ENCODE measurements at regions not wholly inside any gene's neighbourhood (a gene's known extent, or its start where the extent isn't known, plus 50 kb on each side); places are given as distances from the start of the nearest gene placed in this dataset.
"Not testable (repeated sequence)": the region's sequence is repeated elsewhere in the genome, so short reads cannot be mapped to it uniquely, and the experiment has no call there.

GRCh38 chr6:140708441-140708840, 1334.0 kb upstream of the CITED2 start:
- ChIA-PET POLR2A (no interaction called here), CTCF (no interaction called here)
- DNase-seq (no peak), ATAC-seq (no peak)
- no peaks in the 10 kb centered on the region for H3K9me3 Mint-ChIP-seq (ENCODE audit: low read depth)
- H3K27me3 Mint-ChIP-seq = peaks cover 4% of the 10 kb centered on the region
- H3K4me1 Mint-ChIP-seq = no peaks in the 10 kb centered on the region
- no peaks in the 10 kb centered on the region for H3K36me3 Mint-ChIP-seq (ENCODE audit: low read depth)
- no peak overlapping the region for H3K4me3 Mint-ChIP-seq
- no peak overlapping the region for H3K27ac Mint-ChIP-seq
- intact Hi-C loops (cut with DNase I, micrococcal nuclease) = no loop called here

- ATAC-seq; H3K4me1 Mint-ChIP-seq; intact Hi-C loops (cut with DNase I, micrococcal nuclease); H3K27ac Mint-ChIP-seq; DNase-seq; H3K9me3 Mint-ChIP-seq (ENCODE audit: low read depth); H3K4me3 Mint-ChIP-seq; H3K27me3 Mint-ChIP-seq; H3K36me3 Mint-ChIP-seq (ENCODE audit: low read depth); POLR2A ChIA-PET; CTCF ChIA-PET: not testable (repeated sequence)
Measured at GRCh38 chr6:140704008-140704407, 1329.6 kb upstream of the CITED2 start.

- intact Hi-C loops (cut with DNase I, micrococcal nuclease) = no loop called here
- no peak overlapping the region for H3K4me3 Mint-ChIP-seq
- no peak overlapping the region for H3K27ac Mint-ChIP-seq
- ATAC-seq (no peak), DNase-seq (no peak)
- H3K36me3 Mint-ChIP-seq (ENCODE audit: low read depth) = no peaks in the 10 kb centered on the region
- POLR2A ChIA-PET = no interaction called here
- no peaks in the 10 kb centered on the region for H3K4me1 Mint-ChIP-seq
- CTCF ChIA-PET = no interaction called here
- H3K9me3 Mint-ChIP-seq (ENCODE audit: low read depth) = no peaks in the 10 kb centered on the region
- no peaks in the 10 kb centered on the region for H3K27me3 Mint-ChIP-seq
Measured at GRCh38 chr6:140697585-140697984, 1323.1 kb upstream of the CITED2 start.

GRCh38 chr6:140684776-140685550, 1310.5 kb upstream of the CITED2 start:
- Mint-ChIP-seq H3K36me3 (ENCODE audit: low read depth) (no peaks in the 10 kb centered on the region), H3K9me3 (ENCODE audit: low read depth) (no peaks in the 10 kb centered on the region), H3K27ac (no peak overlapping the region), H3K4me3 (no peak overlapping the region), H3K27me3 (no peaks in the 10 kb centered on the region), H3K4me1 (no peaks in the 10 kb centered on the region)
- ATAC-seq (no peak), DNase-seq (no peak)
- ChIA-PET POLR2A (no interaction called here), CTCF (no interaction called here)
- intact Hi-C loops (cut with DNase I, micrococcal nuclease) = no loop called here

- H3K27me3 Mint-ChIP-seq = peaks cover 3% of the 10 kb centered on the region
- H3K9me3 Mint-ChIP-seq (ENCODE audit: low read depth) = no peaks in the 10 kb centered on the region
- intact Hi-C loops (cut with DNase I, micrococcal nuclease) = no loop called here
- CTCF ChIA-PET = no interaction called here
- H3K36me3 Mint-ChIP-seq (ENCODE audit: low read depth) = no peaks in the 10 kb centered on the region
- DNase-seq = no peak
- H3K4me3 Mint-ChIP-seq = no peak overlapping the region
- ATAC-seq = no peak
- no peak overlapping the region for H3K27ac Mint-ChIP-seq
- no peaks in the 10 kb centered on the region for H3K4me1 Mint-ChIP-seq
- POLR2A ChIA-PET = no interaction called here
Measured at GRCh38 chr6:140677781-140678528, 1303.5 kb upstream of the CITED2 start.

- Mint-ChIP-seq H3K9me3 (ENCODE audit: low read depth) (no peaks in the 10 kb centered on the region), H3K36me3 (ENCODE audit: low read depth) (no peaks in the 10 kb centered on the region)
- ATAC-seq = no peak
Measured at GRCh38 chr6:140671926-140672325, 1297.5 kb upstream of the CITED2 start.

GRCh38 chr6:140670021-140670420, 1295.6 kb upstream of the CITED2 start:
- Mint-ChIP-seq H3K27me3 (peaks cover 6% of the 10 kb centered on the region), H3K4me1 (no peaks in the 10 kb centered on the region), H3K27ac (no peak overlapping the region), H3K9me3 (ENCODE audit: low read depth) (no peaks in the 10 kb centered on the region), H3K4me3 (no peak overlapping the region), H3K36me3 (ENCODE audit: low read depth) (no peaks in the 10 kb centered on the region)
- intact Hi-C loops (cut with DNase I, micrococcal nuclease) = no loop called here
- POLR2A ChIA-PET = no interaction called here
- CTCF ChIA-PET = interaction anchor here (0.6 to 1.0 kb wide), 2 partner anchors 52 to 1296 kb away, joined by 3 read pairs; no protein-coding TSS in a partner anchor
- DNase-seq (no peak), ATAC-seq (no peak)

More at GRCh38 chr6:140671926-140672325, 1297.5 kb upstream of the CITED2 start:
- H3K4me1 Mint-ChIP-seq = no peaks in the 10 kb centered on the region
- peaks cover 6% of the 10 kb centered on the region for H3K27me3 Mint-ChIP-seq
- intact Hi-C loops (cut with DNase I, micrococcal nuclease) = no loop called here
- ChIA-PET CTCF (interaction anchor here (0.5 kb wide), 1 partner anchor 179 kb away, joined by 3 read pairs; no protein-coding TSS in a partner anchor), POLR2A (no interaction called here)
- no peak for DNase-seq
- no peak overlapping the region for H3K27ac Mint-ChIP-seq
- H3K4me3 Mint-ChIP-seq = no peak overlapping the region

GRCh38 chr6:140669321-140669720, 1294.9 kb upstream of the CITED2 start:
- intact Hi-C loops (cut with DNase I, micrococcal nuclease) = no loop called here
- ChIA-PET CTCF (no interaction called here), POLR2A (no interaction called here)
- Mint-ChIP-seq H3K4me3 (no peak overlapping the region), H3K27ac (no peak overlapping the region), H3K27me3 (peaks cover 6% of the 10 kb centered on the region), H3K4me1 (no peaks in the 10 kb centered on the region), H3K36me3 (ENCODE audit: low read depth) (no peaks in the 10 kb centered on the region), H3K9me3 (ENCODE audit: low read depth) (no peaks in the 10 kb centered on the region)
- no peak for ATAC-seq
- DNase-seq = no peak

- DNase-seq (no peak), ATAC-seq (no peak)
- POLR2A ChIA-PET = no interaction called here
- CTCF ChIA-PET = no interaction called here
- H3K9me3 Mint-ChIP-seq (ENCODE audit: low read depth) = no peaks in the 10 kb centered on the region
- H3K36me3 Mint-ChIP-seq (ENCODE audit: low read depth) = no peaks in the 10 kb centered on the region
- no peaks in the 10 kb centered on the region for H3K4me1 Mint-ChIP-seq
- H3K27me3 Mint-ChIP-seq = no peaks in the 10 kb centered on the region
- H3K4me3 Mint-ChIP-seq = no peak overlapping the region
- no peak overlapping the region for H3K27ac Mint-ChIP-seq
- intact Hi-C loops (cut with DNase I, micrococcal nuclease) = no loop called here
Measured at GRCh38 chr6:140663772-140664171, 1289.3 kb upstream of the CITED2 start.

GRCh38 chr6:140663094-140663493, 1288.6 kb upstream of the CITED2 start:
- Mint-ChIP-seq H3K27ac (no peak overlapping the region), H3K36me3 (ENCODE audit: low read depth) (no peaks in the 10 kb centered on the region), H3K27me3 (no peaks in the 10 kb centered on the region), H3K9me3 (ENCODE audit: low read depth) (no peaks in the 10 kb centered on the region), H3K4me1 (no peaks in the 10 kb centered on the region), H3K4me3 (no peak overlapping the region)
- CTCF ChIA-PET = interaction anchor here (0.7 kb wide), 1 partner anchor 353 kb away, joined by 3 read pairs; no protein-coding TSS in a partner anchor
- POLR2A ChIA-PET = interaction anchor here (0.7 kb wide), 1 partner anchor 18 kb away, joined by 3 read pairs; no protein-coding TSS in a partner anchor
- DNase-seq (no peak), ATAC-seq (no peak)
- intact Hi-C loops (cut with DNase I, micrococcal nuclease) = no loop called here

GRCh38 chr6:140661691-140662090, 1287.2 kb upstream of the CITED2 start:
- no peak for ATAC-seq
- peaks cover 2% of the 10 kb centered on the region for H3K27me3 Mint-ChIP-seq
- DNase-seq = no peak
- ChIA-PET POLR2A (no interaction called here), CTCF (no interaction called here)
- no peaks in the 10 kb centered on the region for H3K4me1 Mint-ChIP-seq
- no peak overlapping the region for H3K27ac Mint-ChIP-seq
- no peaks in the 10 kb centered on the region for H3K36me3 Mint-ChIP-seq (ENCODE audit: low read depth)
- no peak overlapping the region for H3K4me3 Mint-ChIP-seq
- H3K9me3 Mint-ChIP-seq (ENCODE audit: low read depth) = no peaks in the 10 kb centered on the region
- intact Hi-C loops (cut with DNase I, micrococcal nuclease) = no loop called here

GRCh38 chr6:140660295-140660694, 1285.8 kb upstream of the CITED2 start:
- CTCF ChIA-PET = no interaction called here
- H3K36me3 Mint-ChIP-seq (ENCODE audit: low read depth) = no peaks in the 10 kb centered on the region
- no peak for DNase-seq

More at GRCh38 chr6:140660295-140660694, 1285.8 kb upstream of the CITED2 start:
- Mint-ChIP-seq H3K4me3 (no peak overlapping the region), H3K27ac (no peak overlapping the region), H3K4me1 (no peaks in the 10 kb centered on the region), H3K9me3 (ENCODE audit: low read depth) (no peaks in the 10 kb centered on the region), H3K27me3 (peaks cover 3% of the 10 kb centered on the region)
- ATAC-seq = no peak
- POLR2A ChIA-PET = no interaction called here
- intact Hi-C loops (cut with DNase I, micrococcal nuclease) = no loop called here
